ENCODE measurements at regions not wholly inside any gene's neighbourhood (a gene's known extent, or its start where the extent isn't known, plus 50 kb on each side); places are given as distances from the start of the nearest gene placed in this dataset.

- no peak overlapping the region for H3K4me3 Mint-ChIP-seq (ENCODE audit: unreplicated experiment)
- H3K27ac Mint-ChIP-seq (ENCODE audit: unreplicated experiment) = no peak overlapping the region
- TF ChIP-seq CTCF (IDR thresholded peaks at IDR 0.05; ENCODE audit: partially characterized antibody, unreplicated experiment) = no peak
- no peak for DNase-seq
- H3K27me3 Mint-ChIP-seq (ENCODE audit: unreplicated experiment) = peaks cover 2% of the 10 kb centered on the region
- no peaks in the 10 kb centered on the region for H3K4me1 Mint-ChIP-seq (ENCODE audit: low read depth, unreplicated experiment)
- H3K9me3 Mint-ChIP-seq (ENCODE audit: unreplicated experiment) = peaks cover 3% of the 10 kb centered on the region
- peaks cover 5% of the 10 kb centered on the region for H3K36me3 Mint-ChIP-seq (ENCODE audit: unreplicated experiment)
Observed at GRCh38 chr16:86205521-86206245, 304.6 kb upstream of the FOXF1 start.

DNA sequence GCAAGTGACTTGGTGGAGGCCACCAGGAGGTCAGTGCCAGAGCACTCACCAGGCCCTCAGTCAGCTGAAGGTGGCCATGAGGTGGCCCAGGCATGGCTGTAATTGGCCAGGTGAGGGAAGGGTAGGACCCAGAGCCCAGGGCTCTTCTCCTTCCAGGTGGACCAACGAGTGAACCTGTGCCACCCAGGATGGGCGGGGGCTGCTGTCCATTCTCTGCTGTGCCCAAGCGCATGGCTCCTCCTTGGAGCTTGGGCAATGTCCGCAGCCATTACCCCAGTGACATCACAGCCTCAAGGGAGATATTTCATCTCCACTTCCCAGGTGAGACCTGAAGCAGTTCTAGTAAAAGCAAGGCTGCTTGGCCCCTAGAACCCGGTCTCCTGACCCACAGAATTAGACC, 303.0 kb upstream of the FOXF1 start:
- Mint-ChIP-seq H3K4me1 (ENCODE audit: low read depth, unreplicated experiment) (no peaks in the 10 kb centered on the region), H3K9me3 (ENCODE audit: unreplicated experiment) (peaks cover 3% of the 10 kb centered on the region)
- TF ChIP-seq CTCF (IDR thresholded peaks at IDR 0.05; ENCODE audit: partially characterized antibody, unreplicated experiment) = no peak

DNA sequence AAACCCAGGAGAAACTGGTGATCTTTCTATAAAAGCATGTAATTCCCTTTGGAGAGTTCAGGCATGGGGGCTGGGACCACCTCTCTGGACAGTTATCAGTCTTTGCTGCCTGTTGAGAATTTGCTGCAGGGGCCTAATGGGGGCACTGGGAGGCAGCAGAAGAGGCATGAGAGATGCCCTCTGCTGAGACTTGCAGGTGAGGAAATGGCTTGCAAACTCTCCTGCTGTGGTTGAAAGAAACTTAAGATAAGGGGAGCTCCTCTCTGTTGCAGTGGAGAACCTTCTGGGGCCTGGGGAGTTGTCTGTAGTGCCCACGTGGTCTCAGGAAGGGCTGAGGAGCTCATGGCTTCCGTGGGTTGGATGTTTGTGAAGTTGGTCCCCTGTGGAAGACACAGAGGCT, 301.1 kb upstream of the FOXF1 start:
- Mint-ChIP-seq H3K9me3 (ENCODE audit: unreplicated experiment) (no peaks in the 10 kb centered on the region), H3K4me3 (ENCODE audit: unreplicated experiment) (no peak overlapping the region), H3K27me3 (ENCODE audit: unreplicated experiment) (peaks cover 2% of the 10 kb centered on the region), H3K4me1 (ENCODE audit: low read depth, unreplicated experiment) (no peaks in the 10 kb centered on the region), H3K36me3 (ENCODE audit: unreplicated experiment) (peaks cover 11% of the 10 kb centered on the region), H3K27ac (ENCODE audit: unreplicated experiment) (no peak overlapping the region)
- no peak for TF ChIP-seq CTCF (IDR thresholded peaks at IDR 0.05; ENCODE audit: partially characterized antibody, unreplicated experiment)
- DNase-seq = no peak

More for the DNA sequence above, 303.0 kb upstream of the FOXF1 start:
- H3K4me3 Mint-ChIP-seq (ENCODE audit: unreplicated experiment) = no peak overlapping the region
- no peak overlapping the region for H3K27ac Mint-ChIP-seq (ENCODE audit: unreplicated experiment)
- no peak for DNase-seq
- H3K36me3 Mint-ChIP-seq (ENCODE audit: unreplicated experiment) = peaks cover 8% of the 10 kb centered on the region
- H3K27me3 Mint-ChIP-seq (ENCODE audit: unreplicated experiment) = peaks cover 2% of the 10 kb centered on the region

DNA sequence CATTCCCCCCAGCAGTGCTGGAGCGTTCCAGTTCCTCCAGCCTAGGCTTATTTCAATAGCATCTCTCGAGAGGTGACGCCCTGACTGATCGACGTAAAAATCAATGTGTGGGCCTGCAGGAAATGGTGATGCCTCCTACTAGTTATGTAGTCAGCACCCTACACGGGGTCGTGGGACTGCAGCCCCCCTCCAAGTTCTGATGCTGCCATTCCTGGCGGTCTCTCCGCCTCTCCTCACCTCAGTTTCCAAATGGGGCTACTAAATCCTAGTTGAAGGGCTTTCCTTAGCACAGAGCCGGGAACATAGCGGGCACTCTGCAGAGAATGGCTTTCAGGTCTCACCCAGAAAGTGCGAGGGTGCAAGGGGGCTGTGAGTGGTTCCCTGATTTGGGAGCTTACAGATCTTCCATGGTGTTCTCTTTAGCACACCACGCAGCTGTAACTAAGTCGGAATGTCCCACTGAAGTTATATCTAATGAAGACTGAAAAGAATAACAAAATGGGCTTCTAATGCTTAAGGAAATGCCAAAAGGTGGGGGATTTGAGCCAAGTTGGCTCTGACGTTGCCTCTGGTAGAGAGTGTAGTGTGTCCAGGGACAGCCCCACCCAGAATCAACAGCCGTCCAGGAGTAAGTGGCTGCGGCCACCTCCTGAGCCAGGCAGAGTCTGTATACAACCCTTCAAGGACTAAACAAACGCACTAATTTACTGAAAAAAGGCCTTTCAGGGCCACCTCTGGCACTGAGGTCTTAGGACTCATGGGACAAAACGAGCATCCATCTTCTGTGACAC, 299.7 kb upstream of the FOXF1 start:
- Mint-ChIP-seq H3K9me3 (ENCODE audit: unreplicated experiment) (peaks cover 2% of the 10 kb centered on the region), H3K4me3 (ENCODE audit: unreplicated experiment) (no peak overlapping the region), H3K27me3 (ENCODE audit: unreplicated experiment) (peaks cover 2% of the 10 kb centered on the region), H3K27ac (ENCODE audit: unreplicated experiment) (no peak overlapping the region), H3K36me3 (ENCODE audit: unreplicated experiment) (peaks cover 11% of the 10 kb centered on the region), H3K4me1 (ENCODE audit: low read depth, unreplicated experiment) (no peaks in the 10 kb centered on the region)
- TF ChIP-seq CTCF (IDR thresholded peaks at IDR 0.05; ENCODE audit: partially characterized antibody, unreplicated experiment) = no peak
- no peak for DNase-seq

DNA sequence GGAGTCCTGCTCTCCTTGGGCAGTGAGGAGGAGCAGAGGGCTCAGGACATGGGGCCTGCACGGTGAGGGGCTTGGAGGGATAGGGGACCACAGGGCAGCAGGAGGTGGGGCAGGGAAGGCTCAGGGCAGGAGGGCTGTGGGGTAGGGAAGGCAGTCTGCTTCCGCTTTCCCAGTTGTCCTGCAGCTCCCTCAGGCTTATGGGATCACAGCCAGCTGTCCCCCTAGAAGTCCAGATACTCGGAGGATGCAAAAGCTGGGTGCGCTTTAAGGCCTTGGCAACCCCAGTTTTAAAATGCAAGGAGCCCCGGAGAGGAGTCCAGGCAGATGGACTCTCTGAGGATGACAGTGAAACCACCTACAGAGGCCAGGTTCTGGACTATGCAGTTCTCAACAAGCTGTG, 299.1 kb upstream of the FOXF1 start:
- Mint-ChIP-seq H3K36me3 (ENCODE audit: unreplicated experiment) (peaks cover 11% of the 10 kb centered on the region), H3K4me1 (ENCODE audit: low read depth, unreplicated experiment) (no peaks in the 10 kb centered on the region), H3K9me3 (ENCODE audit: unreplicated experiment) (peaks cover 2% of the 10 kb centered on the region), H3K4me3 (ENCODE audit: unreplicated experiment) (no peak overlapping the region), H3K27ac (ENCODE audit: unreplicated experiment) (no peak overlapping the region), H3K27me3 (ENCODE audit: unreplicated experiment) (peaks cover 2% of the 10 kb centered on the region)
- no peak for TF ChIP-seq CTCF (IDR thresholded peaks at IDR 0.05; ENCODE audit: partially characterized antibody, unreplicated experiment)
- no peak for DNase-seq

All from glutamatergic neuron (in vitro differentiated cells).